ENCODE measurements at regions not wholly inside any gene's neighbourhood (a gene's known extent, or its start where the extent isn't known, plus 50 kb on each side); places are given as distances from the start of the nearest gene placed in this dataset.

DNA sequence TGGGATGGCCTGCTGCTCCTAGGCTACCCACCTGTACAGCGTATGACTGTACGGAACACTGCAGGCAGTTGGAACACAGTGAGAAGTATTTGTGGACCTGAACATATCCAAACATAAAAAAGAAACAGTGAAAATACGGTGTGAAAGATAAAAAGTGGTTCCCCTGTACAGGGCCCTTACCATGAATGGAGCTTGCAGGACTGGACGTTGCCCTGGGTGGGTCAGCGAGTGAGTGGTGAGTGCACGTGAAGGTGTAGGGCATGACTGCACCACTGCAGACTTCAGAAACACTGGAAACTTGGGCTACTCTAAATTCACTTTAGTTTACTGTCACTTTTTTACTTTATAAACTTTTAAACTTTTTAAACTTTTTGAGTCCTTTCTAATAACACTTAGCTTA, 71.2 kb upstream of the SLC6A6 start:
- TF ChIP-seq TEAD4 (CRISPR knock-in tag; IDR thresholded peaks at IDR 0.05) (no peak), ESRRA (CRISPR knock-in tag; IDR thresholded peaks at IDR 0.05; ENCODE audit: borderline replicate concordance) (no peak), IRF2 (CRISPR knock-in tag; IDR thresholded peaks at IDR 0.05; ENCODE audit: borderline replicate concordance, low read depth) (no peak), SMAD4 (CRISPR knock-in tag; IDR thresholded peaks at IDR 0.05) (no peak), ZNF138 (CRISPR knock-in tag; conservative IDR thresholded peaks at IDR 0.05) (no peak), NR2C2 (CRISPR knock-in tag; IDR thresholded peaks at IDR 0.05) (no peak)
- TF ChIP-seq, protein P1, sequence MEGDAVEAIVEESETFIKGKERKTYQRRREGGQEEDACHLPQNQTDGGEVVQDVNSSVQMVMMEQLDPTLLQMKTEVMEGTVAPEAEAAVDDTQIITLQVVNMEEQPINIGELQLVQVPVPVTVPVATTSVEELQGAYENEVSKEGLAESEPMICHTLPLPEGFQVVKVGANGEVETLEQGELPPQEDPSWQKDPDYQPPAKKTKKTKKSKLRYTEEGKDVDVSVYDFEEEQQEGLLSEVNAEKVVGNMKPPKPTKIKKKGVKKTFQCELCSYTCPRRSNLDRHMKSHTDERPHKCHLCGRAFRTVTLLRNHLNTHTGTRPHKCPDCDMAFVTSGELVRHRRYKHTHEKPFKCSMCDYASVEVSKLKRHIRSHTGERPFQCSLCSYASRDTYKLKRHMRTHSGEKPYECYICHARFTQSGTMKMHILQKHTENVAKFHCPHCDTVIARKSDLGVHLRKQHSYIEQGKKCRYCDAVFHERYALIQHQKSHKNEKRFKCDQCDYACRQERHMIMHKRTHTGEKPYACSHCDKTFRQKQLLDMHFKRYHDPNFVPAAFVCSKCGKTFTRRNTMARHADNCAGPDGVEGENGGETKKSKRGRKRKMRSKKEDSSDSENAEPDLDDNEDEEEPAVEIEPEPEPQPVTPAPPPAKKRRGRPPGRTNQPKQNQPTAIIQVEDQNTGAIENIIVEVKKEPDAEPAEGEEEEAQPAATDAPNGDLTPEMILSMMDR (IDR thresholded peaks at IDR 0.05), result no peak

All from WTC11 (cell line).